ENCODE measurements at regions not wholly inside any gene's neighbourhood (a gene's known extent, or its start where the extent isn't known, plus 50 kb on each side); places are given as distances from the start of the nearest gene placed in this dataset.

DNA sequence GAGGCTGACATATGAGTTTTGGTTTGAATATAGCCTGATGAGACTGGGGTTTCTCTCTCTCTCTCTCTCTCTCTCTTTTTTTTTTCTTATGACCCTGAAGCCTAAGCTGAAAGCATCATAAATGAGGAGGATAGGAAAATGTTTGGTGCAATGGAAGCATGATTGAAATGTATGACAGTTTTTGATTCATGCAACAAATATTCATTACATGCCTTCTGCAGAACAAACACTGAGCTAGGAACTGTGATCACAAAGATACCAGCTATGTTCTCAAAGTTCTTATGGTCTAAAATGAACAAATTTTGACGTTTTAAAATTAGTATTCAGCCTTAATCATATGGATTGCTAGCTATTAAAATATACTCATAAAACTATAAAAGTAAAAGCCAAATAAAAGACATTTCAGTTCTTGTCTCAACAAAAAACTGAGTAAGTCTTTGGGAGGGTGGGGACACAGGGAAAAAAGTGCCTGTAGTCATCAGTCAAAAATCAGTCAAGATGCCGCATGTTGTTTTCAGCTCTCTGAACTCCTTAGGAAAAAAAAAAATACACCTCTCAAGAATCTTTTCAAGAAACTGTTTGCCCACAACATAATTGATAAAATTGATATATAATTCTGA is 57.2 kb downstream of the NKX6-1 start:
- no peaks in the 10 kb centered on the region for H3K27me3 Mint-ChIP-seq
- H3K4me3 Mint-ChIP-seq: no peak overlapping the region
- ATAC-seq (replicated peaks; ENCODE audit: extremely low read depth, poor library complexity, severe bottlenecking) (no peak), DNase-seq (ENCODE audit: low spot score in 2 of 2) (no peak)
- no peak overlapping the region for H3K27ac Mint-ChIP-seq (ENCODE audit: low read depth)
- no peaks in the 10 kb centered on the region for H3K9me3 Mint-ChIP-seq
- H3K4me1 Mint-ChIP-seq: no peaks in the 10 kb centered on the region
- no peaks in the 10 kb centered on the region for H3K36me3 Mint-ChIP-seq (ENCODE audit: insufficient read depth)

GRCh38 chr4:84439996-84440395 is 59.1 kb downstream of the NKX6-1 start:
- no peaks in the 10 kb centered on the region for H3K4me1 Mint-ChIP-seq
- ATAC-seq (replicated peaks; ENCODE audit: extremely low read depth, poor library complexity, severe bottlenecking): no peak
- H3K36me3 Mint-ChIP-seq (ENCODE audit: insufficient read depth): no peaks in the 10 kb centered on the region
- H3K27ac Mint-ChIP-seq (ENCODE audit: low read depth): no peak overlapping the region
- H3K9me3 Mint-ChIP-seq: no peaks in the 10 kb centered on the region
- no peak overlapping the region for H3K4me3 Mint-ChIP-seq
- H3K27me3 Mint-ChIP-seq: no peaks in the 10 kb centered on the region
- DNase-seq (ENCODE audit: low spot score in 2 of 2): no peak

GRCh38 chr4:84436812-84437211 is 62.3 kb downstream of the NKX6-1 start:
- H3K9me3 Mint-ChIP-seq: peaks cover 6% of the 10 kb centered on the region
- ATAC-seq (replicated peaks; ENCODE audit: extremely low read depth, poor library complexity, severe bottlenecking): no peak
- H3K36me3 Mint-ChIP-seq (ENCODE audit: insufficient read depth): no peaks in the 10 kb centered on the region
- no peak overlapping the region for H3K27ac Mint-ChIP-seq (ENCODE audit: low read depth)
- H3K4me1 Mint-ChIP-seq: no peaks in the 10 kb centered on the region
- H3K27me3 Mint-ChIP-seq: no peaks in the 10 kb centered on the region
- DNase-seq (ENCODE audit: low spot score in 2 of 2): no peak
- no peak overlapping the region for H3K4me3 Mint-ChIP-seq

GRCh38 chr4:84434344-84434743 is 64.7 kb downstream of the NKX6-1 start:
- ATAC-seq (replicated peaks; ENCODE audit: extremely low read depth, poor library complexity, severe bottlenecking) (no peak), DNase-seq (ENCODE audit: low spot score in 2 of 2) (no peak)
- Mint-ChIP-seq H3K36me3 (ENCODE audit: insufficient read depth) (no peaks in the 10 kb centered on the region), H3K4me3 (no peak overlapping the region), H3K4me1 (no peaks in the 10 kb centered on the region), H3K27ac (ENCODE audit: low read depth) (no peak overlapping the region), H3K9me3 (peaks cover 6% of the 10 kb centered on the region), H3K27me3 (no peaks in the 10 kb centered on the region)

DNA sequence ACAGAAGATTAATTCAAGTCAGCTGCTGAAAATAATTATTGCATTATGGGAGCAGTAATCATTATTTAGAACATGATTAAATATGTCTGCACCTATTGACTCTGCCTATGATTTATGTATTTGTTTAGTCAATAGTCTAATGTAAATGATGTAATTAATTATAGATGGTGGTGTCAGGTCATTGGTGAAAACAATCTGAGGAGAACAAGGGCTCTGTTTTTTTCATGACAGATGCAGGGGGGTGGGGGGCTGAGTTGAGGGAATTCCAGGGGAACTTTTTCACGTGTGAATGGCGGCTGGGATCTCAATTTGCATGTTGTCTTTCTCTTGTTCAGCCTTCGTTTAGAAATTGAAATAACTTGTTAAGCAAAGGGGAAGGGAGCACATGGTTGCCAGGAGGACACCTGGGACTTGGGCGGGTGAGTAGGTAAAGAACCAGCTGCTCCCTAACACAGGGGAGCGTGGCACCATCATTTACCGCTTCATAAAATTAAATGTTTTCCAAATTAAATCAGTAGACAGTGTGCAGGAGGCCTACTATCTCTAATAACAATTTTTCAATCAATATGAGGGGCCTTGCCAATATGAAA is 65.4 kb downstream of the NKX6-1 start:
- H3K27me3 Mint-ChIP-seq: no peaks in the 10 kb centered on the region
- no peak overlapping the region for H3K4me3 Mint-ChIP-seq
- DNase-seq (ENCODE audit: low spot score in 2 of 2) (no peak), ATAC-seq (replicated peaks; ENCODE audit: extremely low read depth, poor library complexity, severe bottlenecking) (no peak)
- H3K9me3 Mint-ChIP-seq: peaks cover 6% of the 10 kb centered on the region
- H3K27ac Mint-ChIP-seq (ENCODE audit: low read depth): no peak overlapping the region
- no peaks in the 10 kb centered on the region for H3K36me3 Mint-ChIP-seq (ENCODE audit: insufficient read depth)
- no peaks in the 10 kb centered on the region for H3K4me1 Mint-ChIP-seq

DNA sequence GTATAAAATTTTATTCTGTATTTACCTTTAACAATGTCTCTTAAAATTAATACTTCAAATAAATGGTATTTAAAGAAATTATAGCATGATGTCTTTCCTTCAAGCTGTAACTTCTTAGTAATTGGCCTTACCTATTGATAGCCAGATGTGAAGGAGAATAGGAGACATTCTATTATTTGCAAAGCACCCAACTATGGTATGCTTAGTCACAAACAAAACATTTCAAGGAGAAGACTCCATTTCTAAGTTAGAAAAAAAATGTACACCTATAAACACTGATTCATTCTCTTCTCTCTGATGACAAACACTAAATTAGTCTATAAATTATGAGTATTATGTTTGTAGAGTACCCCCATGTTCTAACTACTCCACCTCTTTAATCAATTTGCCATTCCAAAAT is 66.4 kb downstream of the NKX6-1 start:
- ATAC-seq (replicated peaks; ENCODE audit: extremely low read depth, poor library complexity, severe bottlenecking): no peak
- Mint-ChIP-seq H3K27me3 (no peaks in the 10 kb centered on the region), H3K9me3 (peaks cover 6% of the 10 kb centered on the region), H3K36me3 (ENCODE audit: insufficient read depth) (no peaks in the 10 kb centered on the region), H3K27ac (ENCODE audit: low read depth) (no peak overlapping the region), H3K4me3 (no peak overlapping the region), H3K4me1 (no peaks in the 10 kb centered on the region)
- DNase-seq (ENCODE audit: low spot score in 2 of 2): no peak

GRCh38 chr4:84420608-84421007 is 78.5 kb downstream of the NKX6-1 start:
- Mint-ChIP-seq H3K36me3 (ENCODE audit: insufficient read depth) (no peaks in the 10 kb centered on the region), H3K9me3 (peaks cover 11% of the 10 kb centered on the region)

DNA sequence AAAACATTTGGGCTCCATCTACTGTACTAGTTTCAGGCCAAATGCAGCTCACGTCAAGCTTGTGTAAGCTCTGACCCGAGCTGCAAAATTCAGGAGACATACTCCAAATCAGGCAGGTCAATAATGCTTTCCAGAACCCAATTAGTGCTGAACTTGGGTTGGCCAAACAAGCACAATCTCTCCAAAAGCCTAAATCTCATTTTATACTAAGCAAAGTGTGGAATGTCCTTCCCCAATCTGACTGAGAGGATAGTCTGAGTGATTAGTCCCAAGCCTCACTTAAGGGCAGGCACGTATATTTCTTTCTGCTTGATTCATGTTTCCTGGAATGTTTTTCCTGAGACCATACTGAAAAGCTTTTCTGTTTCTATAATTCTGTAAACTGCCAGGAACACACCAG is 79.9 kb downstream of the NKX6-1 start:
- DNase-seq (ENCODE audit: low spot score in 2 of 2): no peak
- H3K4me1 Mint-ChIP-seq: no peaks in the 10 kb centered on the region
- H3K4me3 Mint-ChIP-seq: no peak overlapping the region
- no peaks in the 10 kb centered on the region for H3K27me3 Mint-ChIP-seq
- peaks cover 5% of the 10 kb centered on the region for H3K9me3 Mint-ChIP-seq
- no peak for ATAC-seq (replicated peaks; ENCODE audit: extremely low read depth, poor library complexity, severe bottlenecking)
- no peaks in the 10 kb centered on the region for H3K36me3 Mint-ChIP-seq (ENCODE audit: insufficient read depth)
- no peak overlapping the region for H3K27ac Mint-ChIP-seq (ENCODE audit: low read depth)

More at GRCh38 chr4:84420608-84421007, 78.5 kb downstream of the NKX6-1 start:
- ATAC-seq (replicated peaks; ENCODE audit: extremely low read depth, poor library complexity, severe bottlenecking): no peak
- Mint-ChIP-seq H3K4me1 (no peaks in the 10 kb centered on the region), H3K27me3 (no peaks in the 10 kb centered on the region), H3K27ac (ENCODE audit: low read depth) (no peak overlapping the region), H3K4me3 (no peak overlapping the region)
- DNase-seq (ENCODE audit: low spot score in 2 of 2): no peak

DNA sequence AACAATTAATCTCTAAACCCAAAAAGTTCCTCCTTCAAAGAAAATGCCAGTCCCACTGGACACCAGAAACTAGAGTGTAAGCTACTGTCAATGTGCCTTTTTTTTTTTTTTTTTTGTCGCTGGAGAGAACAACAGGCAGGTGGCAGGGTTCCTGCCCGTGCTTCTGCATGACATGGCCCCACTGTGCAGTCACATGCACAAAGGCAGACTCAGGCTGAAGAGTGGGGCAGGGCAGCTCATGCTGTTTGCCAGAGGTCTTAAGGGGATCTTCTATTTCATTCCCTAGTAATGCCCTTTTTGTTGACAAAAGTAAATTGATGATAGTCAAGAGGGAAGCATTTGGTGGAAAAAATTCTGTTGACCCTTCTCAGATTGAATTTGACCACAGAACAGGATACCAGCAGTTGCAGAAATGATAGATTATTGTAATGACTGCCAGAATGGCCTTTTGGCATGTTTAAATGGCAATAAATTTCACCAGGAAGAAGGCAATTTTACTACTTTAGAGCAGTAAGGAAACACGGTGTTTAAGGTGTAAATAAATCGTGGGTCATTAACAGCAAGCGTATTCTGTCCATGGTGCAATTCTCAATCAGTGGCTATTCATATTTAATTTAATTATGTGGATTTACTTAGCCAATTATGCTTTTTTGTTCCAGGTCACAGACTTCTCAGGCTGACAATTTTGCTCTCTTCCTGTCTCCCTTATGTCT is 80.9 kb downstream of the NKX6-1 start:
- ATAC-seq (replicated peaks; ENCODE audit: extremely low read depth, poor library complexity, severe bottlenecking): no peak
- Mint-ChIP-seq H3K4me3 (no peak overlapping the region), H3K9me3 (peaks cover 5% of the 10 kb centered on the region), H3K36me3 (ENCODE audit: insufficient read depth) (no peaks in the 10 kb centered on the region), H3K27ac (ENCODE audit: low read depth) (no peak overlapping the region), H3K4me1 (no peaks in the 10 kb centered on the region), H3K27me3 (no peaks in the 10 kb centered on the region)
- DNase-seq (ENCODE audit: low spot score in 2 of 2): no peak

- no peak for DNase-seq (ENCODE audit: low spot score in 2 of 2)
- Mint-ChIP-seq H3K4me3 (no peak overlapping the region), H3K36me3 (ENCODE audit: insufficient read depth) (no peaks in the 10 kb centered on the region), H3K4me1 (no peaks in the 10 kb centered on the region), H3K9me3 (peaks cover 5% of the 10 kb centered on the region), H3K27me3 (no peaks in the 10 kb centered on the region), H3K27ac (ENCODE audit: low read depth) (no peak overlapping the region)
- ATAC-seq (replicated peaks; ENCODE audit: extremely low read depth, poor library complexity, severe bottlenecking): no peak
These were observed 85.1 kb downstream of the NKX6-1 start for GRCh38 chr4:84413976-84414375.

DNA sequence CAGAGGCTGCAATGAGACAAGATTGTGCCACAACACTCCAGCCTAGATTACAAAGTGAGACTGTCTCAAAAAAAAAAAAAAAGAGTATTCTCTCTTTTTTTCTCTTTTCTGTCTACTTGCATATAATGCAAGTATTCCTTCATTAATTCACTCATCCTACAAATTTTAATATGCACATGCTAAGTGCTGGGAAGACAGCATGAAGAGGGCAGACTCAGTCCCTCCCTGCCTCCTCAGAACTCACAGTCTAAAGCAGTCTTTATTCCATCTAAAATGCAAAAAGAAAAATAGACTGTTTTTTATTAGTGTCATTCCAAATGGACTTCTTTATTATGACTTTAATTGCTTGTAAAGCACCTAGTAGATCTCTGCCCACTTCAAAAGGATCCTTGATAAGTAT is 85.6 kb downstream of the NKX6-1 start:
- H3K4me3 Mint-ChIP-seq: no peak overlapping the region
- no peaks in the 10 kb centered on the region for H3K4me1 Mint-ChIP-seq
- no peak for DNase-seq (ENCODE audit: low spot score in 2 of 2)
- H3K27ac Mint-ChIP-seq (ENCODE audit: low read depth): no peak overlapping the region
- H3K27me3 Mint-ChIP-seq: no peaks in the 10 kb centered on the region
- H3K36me3 Mint-ChIP-seq (ENCODE audit: insufficient read depth): no peaks in the 10 kb centered on the region
- peaks cover 5% of the 10 kb centered on the region for H3K9me3 Mint-ChIP-seq
- no peak for ATAC-seq (replicated peaks; ENCODE audit: extremely low read depth, poor library complexity, severe bottlenecking)

GRCh38 chr4:84412062-84412461 is 87.0 kb downstream of the NKX6-1 start:
- Mint-ChIP-seq H3K36me3 (ENCODE audit: insufficient read depth) (no peaks in the 10 kb centered on the region), H3K27me3 (no peaks in the 10 kb centered on the region), H3K4me1 (no peaks in the 10 kb centered on the region), H3K9me3 (peaks cover 5% of the 10 kb centered on the region), H3K4me3 (no peak overlapping the region), H3K27ac (ENCODE audit: low read depth) (no peak overlapping the region)
- no peak for ATAC-seq (replicated peaks; ENCODE audit: extremely low read depth, poor library complexity, severe bottlenecking)
- no peak for DNase-seq (ENCODE audit: low spot score in 2 of 2)
